ENCODE measurements at regions not wholly inside any gene's neighbourhood (a gene's known extent, or its start where the extent isn't known, plus 50 kb on each side); places are given as distances from the start of the nearest gene placed in this dataset.

GRCh38 chr16:77070683-77071082 lies 120.3 kb upstream of the MON1B start:
- TF ChIP-seq CTCF (conservative IDR thresholded peaks at IDR 0.05; ENCODE audit: low read length), result no peak
- no peak for TF ChIP-seq EZH2phosphoT487 (IDR thresholded peaks at IDR 0.05; ENCODE audit: borderline replicate concordance)
